Activated T-helper 1 cell treated with anti-CD3 and anti-CD28 coated beads, Interleukin-12 subunit alpha, Interleukin-12 subunit beta, Interleukin-2, Interleukin-4 antibody, amounts not matched to agents 30 ng/mL and 10 ng/mL and 1 ng/mL, durations not matched to agents 14 hours and 24 hours and 36 hours (primary cell): ENCODE measurements at regions not wholly inside any gene's neighbourhood (a gene's known extent, or its start where the extent isn't known, plus 50 kb on each side); places are given as distances from the start of the nearest gene placed in this dataset.

Source experiments
- DNase-seq: peaks from one replicate; pipeline ENCODE4 v3.0.0; 2021; ENCODE audit warnings: low spot score
- H3K27ac Mint-ChIP-seq: one replicate; pipeline ENCODE4 v1.8.0; 2021; ENCODE audit warnings: mild to moderate bottlenecking, mixed read lengths
- H3K27me3 Mint-ChIP-seq: one replicate; pipeline ENCODE4 v1.8.0; 2022; ENCODE audit warnings: mild to moderate bottlenecking, moderate library complexity, mixed read lengths; ENCODE audit not compliant: insufficient read depth
- H3K36me3 Mint-ChIP-seq: one replicate; pipeline ENCODE4 v1.8.0; 2021; ENCODE audit warnings: low read depth, mixed read lengths
- H3K4me1 Mint-ChIP-seq: one replicate; pipeline ENCODE4 v1.8.0; 2021; ENCODE audit warnings: low read depth, mixed read lengths
- H3K4me3 Mint-ChIP-seq: one replicate; pipeline ENCODE4 v1.8.0; 2021; ENCODE audit warnings: mild to moderate bottlenecking, moderate library complexity, mixed read lengths
- H3K9me3 Mint-ChIP-seq: one replicate; pipeline ENCODE4 v1.8.0; 2021; ENCODE audit warnings: mixed read lengths
- intact Hi-C: fragments of 100-400 bp; cut with micrococcal nuclease; formaldehyde crosslinking; loops from one replicate; pipeline ENCODE4 v1.15.1; 2024

- H3K4me1 Mint-ChIP-seq, result no peaks in the 10 kb centered on the region
- H3K27me3 Mint-ChIP-seq, result peaks cover 2% of the 10 kb centered on the region
- DNase-seq, result no peak
- no peak overlapping the region for H3K4me3 Mint-ChIP-seq
- no peaks in the 10 kb centered on the region for H3K9me3 Mint-ChIP-seq
- intact Hi-C loops, result no loop called here
- no peak overlapping the region for H3K27ac Mint-ChIP-seq
- no peaks in the 10 kb centered on the region for H3K36me3 Mint-ChIP-seq
Observed at GRCh38 chr10:129273860-129274259, 193.2 kb upstream of the MGMT start.

- DNase-seq, result no peak
- H3K36me3 Mint-ChIP-seq, result no peaks in the 10 kb centered on the region
- H3K9me3 Mint-ChIP-seq, result no peaks in the 10 kb centered on the region
- intact Hi-C loops, result no loop called here
- H3K27ac Mint-ChIP-seq, result no peak overlapping the region
- H3K27me3 Mint-ChIP-seq, result peaks cover 2% of the 10 kb centered on the region
- H3K4me3 Mint-ChIP-seq, result no peak overlapping the region
- no peaks in the 10 kb centered on the region for H3K4me1 Mint-ChIP-seq
Observed at GRCh38 chr10:129274748-129275474, 192.1 kb upstream of the MGMT start.

GRCh38 chr10:129275886-129276285 is 191.2 kb upstream of the MGMT start:
- H3K4me3 Mint-ChIP-seq, result no peak overlapping the region
- no peak overlapping the region for H3K27ac Mint-ChIP-seq
- intact Hi-C loops, result no loop called here
- H3K36me3 Mint-ChIP-seq, result no peaks in the 10 kb centered on the region
- H3K27me3 Mint-ChIP-seq, result peaks cover 5% of the 10 kb centered on the region
- H3K4me1 Mint-ChIP-seq, result no peaks in the 10 kb centered on the region
- H3K9me3 Mint-ChIP-seq, result no peaks in the 10 kb centered on the region
- DNase-seq, result no peak

- no peaks in the 10 kb centered on the region for H3K9me3 Mint-ChIP-seq
- no peak for DNase-seq
- H3K36me3 Mint-ChIP-seq, result no peaks in the 10 kb centered on the region
- H3K27ac Mint-ChIP-seq, result no peak overlapping the region
- intact Hi-C loops, result no loop called here
- no peaks in the 10 kb centered on the region for H3K4me1 Mint-ChIP-seq
- peaks cover 5% of the 10 kb centered on the region for H3K27me3 Mint-ChIP-seq
- H3K4me3 Mint-ChIP-seq, result no peak overlapping the region
Observed at GRCh38 chr10:129277084-129277483, 190.0 kb upstream of the MGMT start.

- peaks cover 5% of the 10 kb centered on the region for H3K27me3 Mint-ChIP-seq
- intact Hi-C loops, result no loop called here
- no peak overlapping the region for H3K4me3 Mint-ChIP-seq
- H3K27ac Mint-ChIP-seq, result no peak overlapping the region
- no peaks in the 10 kb centered on the region for H3K9me3 Mint-ChIP-seq
- DNase-seq, result no peak
- H3K36me3 Mint-ChIP-seq, result no peaks in the 10 kb centered on the region
- no peaks in the 10 kb centered on the region for H3K4me1 Mint-ChIP-seq
Observed at GRCh38 chr10:129277841-129278240, 189.2 kb upstream of the MGMT start.

GRCh38 chr10:129278686-129279085 is 188.4 kb upstream of the MGMT start:
- Mint-ChIP-seq H3K36me3 (no peaks in the 10 kb centered on the region), H3K27me3 (peaks cover 5% of the 10 kb centered on the region), H3K27ac (no peak overlapping the region), H3K4me1 (no peaks in the 10 kb centered on the region), H3K9me3 (no peaks in the 10 kb centered on the region), H3K4me3 (no peak overlapping the region)
- intact Hi-C loops, result no loop called here
- DNase-seq, result no peak

GRCh38 chr10:129279446-129280154 is 187.4 kb upstream of the MGMT start:
- intact Hi-C loops, result no loop called here
- H3K36me3 Mint-ChIP-seq, result no peaks in the 10 kb centered on the region
- H3K9me3 Mint-ChIP-seq, result no peaks in the 10 kb centered on the region
- no peak for DNase-seq
- H3K4me1 Mint-ChIP-seq, result no peaks in the 10 kb centered on the region
- no peak overlapping the region for H3K4me3 Mint-ChIP-seq
- H3K27ac Mint-ChIP-seq, result no peak overlapping the region
- H3K27me3 Mint-ChIP-seq, result peaks cover 3% of the 10 kb centered on the region

GRCh38 chr10:129280155-129280502 is 186.9 kb upstream of the MGMT start:
- H3K27me3 Mint-ChIP-seq, result peaks cover 3% of the 10 kb centered on the region
- no peak overlapping the region for H3K27ac Mint-ChIP-seq
- intact Hi-C loops, result no loop called here
- no peaks in the 10 kb centered on the region for H3K9me3 Mint-ChIP-seq
- H3K36me3 Mint-ChIP-seq, result no peaks in the 10 kb centered on the region
- no peak overlapping the region for H3K4me3 Mint-ChIP-seq
- H3K4me1 Mint-ChIP-seq, result no peaks in the 10 kb centered on the region
- no peak for DNase-seq

GRCh38 chr10:129280908-129281586 is 186.0 kb upstream of the MGMT start:
- H3K4me3 Mint-ChIP-seq, result no peak overlapping the region
- DNase-seq, result no peak
- H3K27ac Mint-ChIP-seq, result no peak overlapping the region
- no peaks in the 10 kb centered on the region for H3K4me1 Mint-ChIP-seq
- intact Hi-C loops, result no loop called here
- H3K9me3 Mint-ChIP-seq, result no peaks in the 10 kb centered on the region
- H3K27me3 Mint-ChIP-seq, result peaks cover 3% of the 10 kb centered on the region
- H3K36me3 Mint-ChIP-seq, result no peaks in the 10 kb centered on the region

- no peak overlapping the region for H3K4me3 Mint-ChIP-seq
- intact Hi-C loops, result no loop called here
- no peaks in the 10 kb centered on the region for H3K4me1 Mint-ChIP-seq
- no peaks in the 10 kb centered on the region for H3K9me3 Mint-ChIP-seq
- H3K27ac Mint-ChIP-seq, result no peak overlapping the region
- peaks cover 3% of the 10 kb centered on the region for H3K27me3 Mint-ChIP-seq
- DNase-seq, result no peak
- no peaks in the 10 kb centered on the region for H3K36me3 Mint-ChIP-seq
Observed at GRCh38 chr10:129285459-129285858, 181.6 kb upstream of the MGMT start.

- Mint-ChIP-seq H3K4me1 (no peaks in the 10 kb centered on the region), H3K36me3 (no peaks in the 10 kb centered on the region), H3K27me3 (no peaks in the 10 kb centered on the region), H3K4me3 (no peak overlapping the region), H3K27ac (no peak overlapping the region), H3K9me3 (no peaks in the 10 kb centered on the region)
- intact Hi-C loops, result no loop called here
- DNase-seq, result no peak
Observed at GRCh38 chr10:129288999-129289584, 177.9 kb upstream of the MGMT start.

- intact Hi-C loops, result no loop called here
- Mint-ChIP-seq H3K4me3 (no peak overlapping the region), H3K27me3 (peaks cover 3% of the 10 kb centered on the region), H3K9me3 (no peaks in the 10 kb centered on the region), H3K36me3 (no peaks in the 10 kb centered on the region), H3K4me1 (no peaks in the 10 kb centered on the region), H3K27ac (no peak overlapping the region)
- no peak for DNase-seq
Observed at GRCh38 chr10:129293991-129294700, 172.9 kb upstream of the MGMT start.
